Gastroesophageal sphincter (tissue), 3 donors: ENCODE measurements at regions not wholly inside any gene's neighbourhood (a gene's known extent, or its start where the extent isn't known, plus 50 kb on each side); places are given as distances from the start of the nearest gene placed in this dataset.

Source experiments
- POLR2A ChIP-seq, 2 donors: fragments of 450-650 bp; IDR thresholded peaks; one replicate each; pipeline ENCODE4 v1.6.1; 2017; ENCODE audit warnings: antibody characterized with exemption in 2 of 2, mild to moderate bottlenecking in 2 of 2, moderate library complexity in 1 of 2
- TF ChIP-seq, protein P1 (sequence below), 4 experiments: fragments of 200-600 bp in 2 of 4; fragments of 450-650 bp in 2 of 4; sonication (generic) in 1 of 4; IDR thresholded peaks; one replicate each; pipeline ENCODE4 v1.5.1; 2017 to 2019; ENCODE audit warnings: antibody characterized with exemption in 4 of 4, mild to moderate bottlenecking in 2 of 4, moderate library complexity in 2 of 4

DNA sequence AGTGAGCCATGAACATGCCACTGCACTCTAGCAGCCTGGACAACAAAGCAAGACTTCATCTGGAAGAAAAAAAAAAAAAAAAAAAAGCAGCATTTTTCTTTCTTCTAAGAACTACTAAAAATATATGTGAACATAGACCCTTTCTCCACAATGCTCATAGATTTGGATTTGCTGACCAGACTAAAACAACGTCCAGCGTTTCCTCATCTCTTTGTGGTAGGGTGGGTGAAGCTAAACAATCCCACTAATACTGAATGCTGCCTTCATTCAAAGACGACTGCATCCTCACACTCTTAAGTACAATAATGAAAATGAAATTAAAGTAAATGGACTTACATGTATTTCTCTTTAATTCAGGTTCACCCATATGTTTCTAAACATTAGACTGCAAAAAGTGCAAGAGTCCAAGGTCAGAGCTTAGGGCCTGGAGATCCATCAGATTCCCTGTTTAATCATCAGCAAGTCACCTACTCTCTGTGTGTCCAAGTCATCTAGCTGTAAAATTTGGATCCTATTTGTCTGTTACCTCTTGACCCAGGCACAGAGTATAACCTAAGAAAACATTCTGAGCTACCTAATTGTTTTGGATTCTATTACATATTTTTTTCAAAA, 99.4 kb upstream of the NHSL1 start:
- TF ChIP-seq, protein P1, sequence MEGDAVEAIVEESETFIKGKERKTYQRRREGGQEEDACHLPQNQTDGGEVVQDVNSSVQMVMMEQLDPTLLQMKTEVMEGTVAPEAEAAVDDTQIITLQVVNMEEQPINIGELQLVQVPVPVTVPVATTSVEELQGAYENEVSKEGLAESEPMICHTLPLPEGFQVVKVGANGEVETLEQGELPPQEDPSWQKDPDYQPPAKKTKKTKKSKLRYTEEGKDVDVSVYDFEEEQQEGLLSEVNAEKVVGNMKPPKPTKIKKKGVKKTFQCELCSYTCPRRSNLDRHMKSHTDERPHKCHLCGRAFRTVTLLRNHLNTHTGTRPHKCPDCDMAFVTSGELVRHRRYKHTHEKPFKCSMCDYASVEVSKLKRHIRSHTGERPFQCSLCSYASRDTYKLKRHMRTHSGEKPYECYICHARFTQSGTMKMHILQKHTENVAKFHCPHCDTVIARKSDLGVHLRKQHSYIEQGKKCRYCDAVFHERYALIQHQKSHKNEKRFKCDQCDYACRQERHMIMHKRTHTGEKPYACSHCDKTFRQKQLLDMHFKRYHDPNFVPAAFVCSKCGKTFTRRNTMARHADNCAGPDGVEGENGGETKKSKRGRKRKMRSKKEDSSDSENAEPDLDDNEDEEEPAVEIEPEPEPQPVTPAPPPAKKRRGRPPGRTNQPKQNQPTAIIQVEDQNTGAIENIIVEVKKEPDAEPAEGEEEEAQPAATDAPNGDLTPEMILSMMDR (IDR thresholded peaks at IDR 0.05) = no peak
- no peak for TF ChIP-seq POLR2A (IDR thresholded peaks at IDR 0.05)
